RPMI8226 (cell line): ENCODE measurements at regions not wholly inside any gene's neighbourhood (a gene's known extent, or its start where the extent isn't known, plus 50 kb on each side); places are given as distances from the start of the nearest gene placed in this dataset.
"Not testable (repeated sequence)": the region's sequence is repeated elsewhere in the genome, so short reads cannot be mapped to it uniquely, and the experiment has no call there.

ENCODE experiments used
- DNase-seq: peaks from one replicate; pipeline ENCODE4 v3.0.0-alpha.2; 2015

GRCh38 chr10:109727436-109727835, 195.9 kb downstream of the XPNPEP1 start:
- no peak for DNase-seq

- DNase-seq: no peak
Observed at GRCh38 chr10:109726473-109726872, 196.8 kb downstream of the XPNPEP1 start.

- no peak for DNase-seq
Observed at GRCh38 chr10:109723305-109723704, 200.0 kb downstream of the XPNPEP1 start.

- no peak for DNase-seq
Observed at GRCh38 chr10:109721453-109722064, 201.8 kb downstream of the XPNPEP1 start.

DNA sequence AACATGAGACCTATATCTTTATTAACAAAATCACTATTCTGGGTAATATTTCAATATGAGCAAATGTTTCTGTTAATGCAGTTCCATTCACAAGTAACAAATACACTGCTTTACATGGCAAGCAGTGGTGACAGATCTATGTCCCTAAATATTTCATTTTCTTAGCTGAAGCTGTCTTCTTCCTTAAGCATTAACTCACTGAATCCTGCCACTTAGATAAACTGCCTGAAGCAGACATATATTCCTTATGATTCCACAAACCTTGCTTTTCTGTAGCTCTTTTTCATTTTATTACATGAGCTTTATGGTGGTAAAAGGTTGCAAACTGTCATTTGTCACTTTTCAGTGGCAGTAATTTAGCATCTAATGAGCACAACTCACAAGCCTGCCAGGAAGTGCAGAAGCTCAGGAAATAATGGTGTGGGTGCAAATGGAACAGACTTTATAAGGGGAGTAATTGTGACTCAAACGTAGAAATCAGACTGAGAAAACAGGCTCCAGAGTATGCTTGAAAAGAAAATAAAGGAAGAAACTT, 217.2 kb downstream of the XPNPEP1 start:
- DNase-seq: no peak

DNA sequence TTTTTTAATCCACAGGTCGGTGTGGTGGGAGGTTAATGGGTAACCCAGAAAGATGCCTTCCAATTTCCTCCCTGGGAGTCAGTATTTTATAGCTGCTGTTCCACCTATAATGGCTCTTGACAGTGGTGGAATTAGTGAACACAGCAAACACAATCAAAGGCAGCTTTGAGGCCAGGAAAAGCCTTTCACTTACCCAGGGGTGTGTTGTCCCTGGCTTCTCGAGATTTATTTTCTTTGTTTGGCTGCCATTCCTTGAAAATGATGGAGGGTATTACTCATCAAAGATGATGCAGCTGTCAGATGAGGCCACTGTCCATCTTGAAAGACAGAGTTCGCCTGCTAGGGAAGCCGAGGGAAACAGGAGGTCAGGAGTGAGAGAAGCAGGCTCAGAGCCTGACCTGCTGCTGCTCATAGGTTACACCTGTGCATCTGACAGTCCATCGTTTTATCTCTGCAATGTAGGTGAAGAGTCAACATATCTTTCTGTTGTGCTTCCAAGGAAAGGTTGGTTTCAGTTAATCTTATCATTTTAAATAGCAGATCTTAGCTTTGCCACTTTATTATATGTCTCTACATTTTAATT, 221.6 kb downstream of the XPNPEP1 start:
- DNase-seq: no peak

GRCh38 chr10:109698882-109699664, 224.2 kb downstream of the XPNPEP1 start:
- DNase-seq: no peak

GRCh38 chr10:109698086-109698485, 225.2 kb downstream of the XPNPEP1 start:
- no peak for DNase-seq

DNA sequence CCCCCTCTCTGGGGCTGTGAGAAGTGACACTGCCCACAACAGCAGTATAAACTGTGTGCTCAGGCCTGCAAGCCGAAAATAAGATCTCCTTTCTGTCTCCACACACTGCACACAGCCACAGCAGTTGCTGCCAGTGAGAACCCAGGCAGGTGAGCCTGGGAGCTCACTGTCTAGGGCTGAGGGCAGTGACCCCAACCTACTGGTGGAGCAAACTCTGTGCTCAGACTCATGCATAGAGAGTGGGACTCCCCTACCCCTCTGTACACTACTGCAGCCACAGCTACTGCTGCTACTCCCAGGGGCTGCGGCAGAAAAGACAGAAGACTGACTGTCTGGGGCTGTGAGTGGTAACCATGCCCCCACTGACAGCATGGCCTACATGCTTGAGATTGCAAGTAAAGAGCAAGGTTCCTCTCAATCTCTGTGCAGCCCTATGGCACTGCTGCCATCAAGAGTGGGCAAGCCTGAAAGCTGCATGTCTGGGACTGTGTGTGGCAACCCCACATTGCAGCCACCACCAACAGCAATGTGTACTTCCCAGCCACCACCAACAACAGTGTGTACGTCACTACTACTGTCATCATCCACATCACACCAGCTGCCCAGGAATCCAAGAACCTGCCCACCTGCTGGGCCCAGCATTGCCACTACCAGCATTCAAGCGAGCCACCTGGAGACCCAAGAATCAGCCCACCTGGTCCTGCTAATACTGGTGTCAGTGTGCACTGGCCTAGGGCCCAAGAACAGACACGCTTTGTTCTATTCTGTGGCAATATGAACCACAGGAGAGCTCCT, 226.1 kb downstream of the XPNPEP1 start:
- no peak for DNase-seq

DNA sequence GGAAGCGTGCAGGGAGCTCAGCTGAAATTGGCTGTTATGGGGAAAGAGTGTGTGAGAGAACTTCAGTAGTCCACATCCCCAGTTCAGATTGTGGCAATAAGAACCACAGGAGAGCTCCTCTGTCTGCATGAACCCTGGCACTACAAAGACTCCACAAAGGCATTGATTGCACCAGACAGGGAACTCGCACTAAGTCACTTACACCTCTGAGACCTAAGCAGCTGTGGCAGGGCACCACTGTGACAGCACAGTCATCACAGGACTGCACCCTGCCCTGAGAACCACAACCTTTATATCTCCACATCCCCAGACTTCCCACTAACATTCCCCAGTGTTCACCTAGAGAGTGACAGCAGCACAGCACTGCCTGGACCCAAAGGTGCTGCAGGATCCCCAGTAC, 226.8 kb downstream of the XPNPEP1 start:
- no peak for DNase-seq

GRCh38 chr10:109695988-109696387, 227.3 kb downstream of the XPNPEP1 start:
- no peak for DNase-seq

DNA sequence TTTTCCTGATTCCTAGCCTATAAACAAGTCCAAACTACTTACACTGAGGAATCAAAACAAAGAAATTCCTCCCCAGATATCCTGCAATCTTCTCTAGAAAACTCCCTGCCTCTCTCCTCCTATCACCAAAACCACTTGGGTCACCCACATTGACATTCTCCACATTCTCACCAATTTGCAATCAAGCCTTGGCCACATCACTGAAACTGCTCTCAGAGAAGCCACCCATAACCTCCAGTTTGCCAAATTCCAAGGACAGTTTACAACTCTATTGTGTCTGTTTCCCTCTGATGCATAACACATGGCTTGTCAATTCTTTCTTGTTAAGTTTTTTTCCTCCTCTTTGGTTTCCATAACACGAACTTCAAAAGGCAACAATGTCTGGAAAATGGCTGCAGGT, 233.5 kb downstream of the XPNPEP1 start:
- DNase-seq: no peak

DNA sequence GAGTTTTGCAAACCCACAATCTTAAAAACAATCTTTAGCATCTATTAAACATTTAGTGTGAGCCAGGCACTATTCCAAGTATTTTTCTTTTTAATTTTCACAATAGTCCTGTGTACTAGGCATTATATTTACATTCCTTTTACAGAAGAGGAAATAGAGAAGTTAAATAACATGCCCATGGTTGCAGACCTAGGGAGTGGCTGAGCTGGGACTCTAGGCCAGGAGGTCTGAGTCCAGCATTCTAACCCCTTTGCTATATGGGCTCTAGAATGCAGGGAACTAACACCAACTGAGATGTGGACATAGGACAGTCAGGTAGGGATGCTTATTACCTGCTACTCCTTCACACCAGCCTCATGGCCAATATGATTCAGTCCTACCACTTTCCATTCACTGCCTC, 243.8 kb downstream of the XPNPEP1 start:
- no peak for DNase-seq

GRCh38 chr10:109678857-109679256, 244.5 kb downstream of the XPNPEP1 start:
- DNase-seq: no peak

DNA sequence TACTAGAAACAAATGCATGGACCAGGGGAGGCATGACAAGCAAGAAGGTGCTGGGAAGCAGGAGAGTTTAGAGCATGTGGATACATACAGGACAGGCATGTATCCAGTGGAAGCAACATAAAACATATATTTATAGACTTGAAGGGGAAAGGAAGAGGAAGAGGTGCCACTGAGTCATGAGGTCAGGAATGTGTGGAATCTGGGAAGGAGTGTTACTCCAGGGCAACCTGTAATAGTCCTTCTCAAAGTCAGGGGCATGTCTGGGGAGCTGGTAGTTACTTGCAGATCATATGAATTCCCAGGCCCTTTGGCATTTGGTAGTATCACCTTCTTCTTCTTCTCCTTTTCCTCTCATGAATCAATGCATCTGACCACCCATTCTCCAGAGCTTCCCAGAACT, 246.6 kb downstream of the XPNPEP1 start:
- DNase-seq: no peak

DNA sequence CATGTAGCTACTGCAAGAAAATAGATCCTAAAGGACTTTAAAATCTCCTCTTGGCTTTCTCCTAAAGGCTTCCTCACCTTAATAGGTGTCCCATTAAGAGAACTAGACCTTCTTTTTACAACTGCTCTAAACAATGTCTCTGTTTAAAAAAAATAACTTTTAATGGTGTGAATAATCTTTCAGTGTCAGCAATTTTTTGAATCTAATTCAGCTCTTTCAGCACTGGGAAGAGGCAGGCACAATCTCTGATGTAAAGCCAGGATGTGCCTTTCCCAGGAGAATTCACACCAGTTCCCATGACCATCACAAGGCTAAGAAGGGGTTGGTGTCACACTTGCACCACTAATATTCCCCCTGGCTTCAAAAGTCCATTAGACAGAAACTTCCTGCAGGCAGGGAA, 254.6 kb downstream of the XPNPEP1 start:
- DNase-seq: no peak

- DNase-seq: no peak
Observed at GRCh38 chr10:109668154-109668665, 255.1 kb downstream of the XPNPEP1 start.

GRCh38 chr10:109665321-109665720, 258.0 kb downstream of the XPNPEP1 start:
- no peak for DNase-seq

DNA sequence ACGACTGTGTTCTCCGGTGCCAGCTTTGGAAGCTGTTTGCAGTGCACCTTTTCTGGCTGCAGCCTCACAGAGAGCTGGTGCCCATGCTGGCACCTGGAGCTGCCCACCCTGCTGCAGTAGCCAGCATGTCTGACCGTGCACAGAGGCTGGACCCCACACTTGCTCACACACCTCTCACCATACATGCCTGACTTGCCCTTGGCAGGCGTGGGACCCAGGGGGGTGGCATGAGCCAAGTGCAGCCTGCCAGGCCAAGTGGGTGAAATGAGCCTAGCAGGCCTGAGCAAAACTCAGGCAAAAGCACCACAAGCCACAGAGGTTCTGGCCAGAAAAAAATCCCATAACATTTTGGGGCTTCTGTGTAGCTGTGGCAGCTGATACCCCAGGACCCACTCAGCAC, 258.8 kb downstream of the XPNPEP1 start:
- DNase-seq: no peak

- no peak for DNase-seq
Observed at GRCh38 chr10:109663122-109663521, 260.2 kb downstream of the XPNPEP1 start.

DNA sequence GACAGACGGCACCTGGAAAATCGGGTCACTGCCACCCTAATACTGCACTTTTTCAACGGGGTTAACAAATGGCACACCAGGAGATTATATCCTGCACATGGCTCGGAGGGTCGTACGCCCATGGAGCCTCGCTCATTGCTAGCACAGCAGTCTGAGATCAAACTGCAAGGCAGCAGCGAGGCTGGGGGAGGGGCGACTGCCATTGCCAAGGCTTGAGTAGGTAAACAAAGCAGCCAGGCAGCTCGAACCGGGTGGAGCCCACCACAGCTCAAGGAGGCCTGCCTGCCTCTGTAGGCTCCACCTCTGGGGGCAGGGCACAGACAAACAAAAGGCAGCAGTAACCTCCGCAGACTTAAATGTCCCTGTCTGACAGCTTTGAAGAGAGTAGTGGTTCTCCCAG, 270.7 kb downstream of the XPNPEP1 start:
- not testable (repeated sequence) for DNase-seq

DNA sequence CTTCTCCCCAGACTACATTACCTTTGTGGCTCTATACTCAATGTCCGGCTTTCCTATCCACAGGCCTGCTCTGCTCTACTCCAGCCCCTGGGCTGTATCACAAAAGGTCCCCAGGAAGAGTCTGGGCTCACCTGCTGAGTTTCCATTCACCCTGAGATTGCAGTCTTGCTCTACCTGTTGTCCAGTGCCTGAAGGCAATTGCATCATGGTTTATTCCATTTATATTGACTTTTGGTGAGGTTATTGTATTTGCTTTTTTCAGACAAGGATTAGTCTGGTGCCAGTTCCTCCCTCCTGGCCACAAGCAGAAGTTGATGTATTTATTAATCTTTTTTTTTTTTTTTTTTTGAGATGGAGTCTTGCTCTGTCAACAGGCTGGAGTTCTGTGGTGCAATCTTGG, 273.1 kb downstream of the XPNPEP1 start:
- DNase-seq: no peak

DNA sequence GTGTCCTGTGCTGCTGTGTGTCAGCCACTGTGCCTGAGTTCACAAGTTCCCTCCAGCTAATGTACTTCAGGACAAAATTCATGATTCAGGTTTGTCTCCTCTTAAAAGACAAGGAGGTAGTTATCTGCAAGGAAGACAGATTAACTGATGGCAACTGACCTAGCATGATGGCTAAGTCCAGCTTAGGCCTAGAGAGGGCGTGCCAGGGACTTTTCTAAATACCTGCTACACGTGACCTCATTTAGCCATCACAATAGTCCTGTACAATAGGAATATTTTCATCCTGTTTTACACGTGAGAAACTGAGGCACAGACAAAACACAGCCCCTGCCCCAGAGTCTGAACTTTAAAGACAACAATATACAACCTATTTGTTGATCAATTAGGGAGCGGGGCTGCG, 275.7 kb downstream of the XPNPEP1 start:
- DNase-seq: no peak
